DMS 273 (cell line): ENCODE measurements at regions not wholly inside any gene's neighbourhood (a gene's known extent, or its start where the extent isn't known, plus 50 kb on each side); places are given as distances from the start of the nearest gene placed in this dataset.
"Not testable (repeated sequence)": the region's sequence is repeated elsewhere in the genome, so short reads cannot be mapped to it uniquely, and the experiment has no call there.

ENCODE experiments used
- DNase-seq: peaks from one replicate; lab custom pipeline; 2025; ENCODE audit not compliant: unreplicated experiment; lab: John Stamatoyannopoulos, UW

DNA sequence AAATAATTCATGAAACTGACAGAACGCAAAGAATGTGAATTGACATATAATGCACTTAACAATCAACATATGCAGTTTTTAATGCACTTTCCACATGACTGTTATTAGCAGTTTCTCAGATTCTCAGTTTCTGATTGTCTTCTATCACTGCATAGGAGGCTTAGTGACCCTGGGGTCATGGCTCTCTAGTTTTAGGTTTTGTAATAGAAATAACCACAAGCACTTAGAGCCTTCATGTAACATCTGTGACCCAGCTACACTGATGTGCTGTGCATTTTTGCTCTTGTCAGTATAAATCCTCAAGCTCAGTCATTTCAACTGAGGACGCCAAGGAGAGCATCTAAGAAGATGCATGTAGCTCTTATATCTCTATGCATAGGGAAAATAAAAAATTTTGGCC, 163.1 kb upstream of the IZUMO3 start:
- no peak for DNase-seq

GRCh38 chr9:24698881-24699518, 153.3 kb upstream of the IZUMO3 start:
- DNase-seq = no peak

DNA sequence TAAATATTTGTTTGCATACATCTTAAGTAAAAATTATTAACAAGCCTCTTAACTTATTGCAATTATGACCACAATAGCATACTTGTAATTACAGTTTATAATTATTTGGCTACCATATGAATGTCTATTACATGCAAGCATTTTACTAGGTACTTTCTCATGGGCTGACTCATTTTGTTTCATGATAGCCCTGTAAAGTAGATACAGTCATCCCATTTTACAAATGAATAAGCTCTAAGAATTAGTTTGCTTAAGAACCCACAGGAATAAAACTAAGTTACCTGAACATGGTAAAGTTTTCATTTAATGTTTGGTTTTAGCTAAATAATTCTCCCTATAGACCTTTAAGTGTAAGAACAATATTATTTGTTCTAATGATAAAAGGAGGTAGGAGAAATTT, 126.6 kb upstream of the IZUMO3 start:
- DNase-seq = no peak

DNA sequence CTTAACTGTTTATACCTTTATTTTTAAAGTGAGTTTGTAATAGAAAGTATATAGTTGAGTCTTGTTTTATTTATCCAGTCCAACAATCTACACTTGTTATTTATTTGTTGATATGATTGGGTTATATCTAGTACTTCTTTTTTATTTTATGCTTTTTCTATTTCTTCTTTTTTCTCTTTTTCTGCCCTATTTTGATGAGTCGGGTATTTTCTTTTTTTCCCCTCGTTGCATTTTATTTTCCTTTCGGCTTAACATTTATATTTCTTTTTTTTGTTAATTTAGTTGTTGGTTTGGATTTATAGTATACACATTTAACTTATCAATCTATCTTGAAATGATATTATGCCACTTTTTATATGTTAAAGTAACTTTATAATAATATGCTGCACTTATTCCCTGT, 111.7 kb upstream of the IZUMO3 start:
- no peak for DNase-seq

DNA sequence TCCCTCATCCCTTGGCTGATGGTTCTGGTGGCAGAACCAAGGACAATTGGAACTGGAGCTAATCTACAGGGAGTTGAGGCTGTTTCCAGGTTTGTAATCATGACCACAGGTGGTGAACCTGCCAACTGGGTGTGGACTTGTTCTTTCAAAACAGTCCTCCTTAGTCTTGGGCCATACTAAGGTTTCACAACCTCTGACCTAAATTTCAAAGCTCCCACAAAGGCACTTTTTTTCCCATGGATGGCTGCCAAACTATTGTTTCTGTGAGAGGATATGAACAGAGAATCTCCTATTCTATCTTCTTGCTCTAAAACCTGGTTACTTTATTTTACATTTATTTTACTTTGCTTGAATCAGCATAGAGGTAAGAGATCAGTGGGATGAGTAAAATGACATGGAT, 106.5 kb upstream of the IZUMO3 start:
- no peak for DNase-seq

DNA sequence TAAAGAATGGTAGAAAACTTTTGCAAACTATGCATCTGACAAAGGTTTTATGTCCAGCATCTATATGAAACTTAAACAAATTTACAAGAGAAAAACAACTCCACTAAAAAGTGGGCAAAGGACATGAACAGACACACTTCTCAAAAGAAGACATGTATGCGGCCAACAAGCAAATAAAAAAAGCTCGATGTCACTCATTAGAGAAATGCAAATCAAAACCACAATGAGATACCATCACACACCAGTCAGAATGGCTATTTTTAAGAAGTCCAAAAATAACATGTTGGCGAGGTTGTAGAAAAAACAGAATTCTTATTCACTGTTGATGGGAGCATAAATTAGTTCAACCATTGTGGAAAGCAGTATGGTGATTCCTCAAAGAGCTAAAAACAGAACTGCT, 83.1 kb upstream of the IZUMO3 start:
- not testable (repeated sequence) for DNase-seq

DNA sequence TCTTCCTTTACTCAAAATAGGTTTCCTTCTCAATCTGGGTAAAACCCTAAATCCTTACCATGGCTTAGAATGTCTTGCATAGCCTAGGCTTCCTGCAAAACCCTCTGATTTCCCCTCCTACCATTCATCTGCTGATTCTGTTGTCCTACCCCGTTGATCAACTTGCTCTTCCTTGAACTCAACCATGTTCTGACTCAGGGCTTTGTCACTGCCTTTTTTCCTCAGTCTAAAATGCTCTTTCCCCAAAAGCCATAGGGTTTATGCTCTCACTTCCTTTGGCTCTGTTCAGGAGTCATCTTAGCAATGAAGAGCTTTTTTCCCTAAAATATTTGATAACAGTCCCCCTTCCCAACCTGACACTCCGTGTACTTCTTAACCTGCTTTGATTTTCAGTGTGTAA, 79.4 kb upstream of the IZUMO3 start:
- DNase-seq = no peak

- no peak for DNase-seq
Observed at GRCh38 chr9:24624481-24624880, 78.8 kb upstream of the IZUMO3 start.

DNA sequence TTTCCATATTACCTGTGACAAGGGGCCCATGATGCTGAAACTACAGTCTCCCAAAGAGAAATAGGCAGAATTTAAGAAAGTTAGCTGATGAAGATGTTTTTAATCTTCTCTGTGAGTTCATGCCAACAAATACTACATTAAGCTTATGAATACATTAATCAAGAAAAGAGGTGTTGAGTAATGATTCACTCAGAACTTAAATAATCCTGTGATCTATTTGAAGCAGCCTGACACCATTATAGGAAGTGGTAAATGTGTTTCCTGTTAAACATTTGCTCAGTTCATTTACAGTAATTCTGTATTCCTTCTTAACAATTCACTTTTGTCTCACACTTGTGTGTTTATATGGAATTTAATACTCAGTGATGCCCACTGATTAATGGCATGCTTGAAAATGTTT, 75.0 kb upstream of the IZUMO3 start:
- DNase-seq = no peak

DNA sequence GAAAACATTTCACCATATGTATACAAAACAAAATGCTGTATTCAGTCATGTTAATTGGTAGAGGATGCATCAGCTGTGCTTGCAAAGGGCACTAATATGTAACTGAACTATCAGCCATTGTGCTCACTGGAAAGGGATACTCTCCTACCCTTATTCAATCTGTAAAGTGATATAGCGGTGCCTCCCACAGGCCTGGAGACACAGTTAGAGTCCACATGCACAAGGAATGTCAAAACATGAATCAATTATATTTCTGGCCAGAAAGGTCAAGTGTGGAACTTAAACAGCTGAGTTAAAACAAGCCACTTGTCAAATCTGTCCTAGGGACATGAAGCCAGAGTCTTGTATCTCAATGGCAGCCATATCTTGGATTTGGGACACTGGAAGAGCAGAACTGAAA, 71.2 kb upstream of the IZUMO3 start:
- peak; percentile 26 for DNase-seq

DNA sequence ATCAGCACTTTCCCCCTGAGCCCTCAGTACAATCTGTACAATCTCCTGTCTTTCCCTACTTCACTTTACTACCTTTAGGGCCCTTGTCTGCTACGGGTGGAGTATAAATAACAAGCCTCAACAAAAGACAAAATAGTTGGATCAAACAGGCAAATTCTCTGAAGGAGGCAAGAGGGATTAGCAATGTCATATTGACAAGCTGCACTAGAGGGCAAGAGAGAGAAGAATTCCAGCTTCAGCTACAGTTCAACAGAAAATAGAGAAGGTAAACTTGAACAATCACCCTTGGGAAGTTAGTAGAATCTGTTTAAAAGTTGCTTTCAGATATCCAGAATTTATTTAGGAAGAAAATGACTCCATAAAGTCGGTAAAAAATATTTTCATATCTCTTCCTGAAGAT, 68.4 kb upstream of the IZUMO3 start:
- peak; percentile 21 for DNase-seq

GRCh38 chr9:24608599-24608998, 62.9 kb upstream of the IZUMO3 start:
- DNase-seq = no peak

DNA sequence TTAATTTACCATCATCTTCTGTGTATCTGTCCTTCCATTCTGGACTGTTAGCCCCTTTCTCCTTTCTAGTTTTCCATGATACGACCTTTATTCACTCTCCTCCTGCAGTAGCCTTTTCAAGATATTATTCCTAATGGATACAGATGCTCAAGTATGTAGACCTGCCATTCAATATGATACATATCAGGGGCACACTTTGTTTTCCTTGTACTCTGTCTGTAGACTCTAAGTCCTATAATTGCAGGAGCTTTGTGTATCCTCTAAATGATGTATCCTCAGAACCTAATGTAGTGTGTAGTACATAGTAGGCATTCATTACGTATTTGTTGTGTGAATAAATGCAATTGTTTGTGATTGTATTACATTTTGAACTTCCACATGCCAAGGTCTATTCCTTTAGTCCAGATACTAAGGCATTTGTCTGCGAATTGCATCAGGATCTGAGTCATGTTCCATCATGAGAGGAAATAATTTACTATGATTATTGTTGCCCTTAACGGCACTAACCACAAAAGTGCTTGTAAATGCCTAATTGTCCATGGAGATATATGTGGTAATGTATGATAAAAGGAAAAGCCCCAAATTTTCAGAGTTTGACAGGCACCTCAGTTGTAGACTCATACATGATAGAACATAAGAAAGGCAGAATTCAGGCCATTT, 57.1 kb upstream of the IZUMO3 start:
- no peak for DNase-seq
